ENCODE measurements at regions not wholly inside any gene's neighbourhood (a gene's known extent, or its start where the extent isn't known, plus 50 kb on each side); places are given as distances from the start of the nearest gene placed in this dataset.
"Not testable (repeated sequence)": the region's sequence is repeated elsewhere in the genome, so short reads cannot be mapped to it uniquely, and the experiment has no call there.

- TF ChIP-seq POLR2A, CTCF (IDR thresholded peaks at IDR 0.05): not testable (repeated sequence)
Observed at GRCh38 chr19:14319720-14320119, 61.5 kb upstream of the ADGRE5 start.

Data from adrenal gland (tissue), 5 donors.